Left lung (tissue), 4 donors: ENCODE measurements at regions not wholly inside any gene's neighbourhood (a gene's known extent, or its start where the extent isn't known, plus 50 kb on each side); places are given as distances from the start of the nearest gene placed in this dataset.
"Not testable (repeated sequence)": the region's sequence is repeated elsewhere in the genome, so short reads cannot be mapped to it uniquely, and the experiment has no call there.

Source experiments
- ATAC-seq: fragments of 200-7000 bp; cut with Tn5 transposase; one replicate; pipeline ENCODE4 v1.9.1; 2020; ENCODE audit warnings: moderate library complexity
- DNase-seq, 4 donors: peaks; one replicate each; pipeline ENCODE4 v3.0.0-alpha.2; 2013 to 2020
- H3K27ac ChIP-seq, 2 donors: fragments of 200-600 bp; sonication (generic) in 1 of 2; one replicate each; pipeline versions ENCODE4 v1.5.0 to v1.8.0; 2020 to 2021
- H3K27me3 ChIP-seq, 2 donors: fragments of 200-600 bp; sonication (generic) in 1 of 2; one replicate each; pipeline versions ENCODE4 v1.5.0 to v1.8.0; 2020 to 2021
- H3K36me3 ChIP-seq, 2 donors: fragments of 200-600 bp; sonication (generic) in 1 of 2; one replicate each; pipeline versions ENCODE4 v1.5.0 to v1.8.0; 2020 to 2021
- H3K4me1 ChIP-seq, 2 donors: fragments of 200-600 bp; one replicate each; pipeline ENCODE4 v1.8.0; 2021
- H3K4me3 ChIP-seq, 2 donors: fragments of 200-600 bp; sonication (generic) in 1 of 2; one replicate each; pipeline versions ENCODE4 v1.5.0 to v1.8.0; 2020 to 2021; ENCODE audit warnings: mild to moderate bottlenecking in 1 of 2
- H3K9me3 ChIP-seq, 2 donors: fragments of 200-600 bp; sonication (generic) in 1 of 2; one replicate each; pipeline versions ENCODE4 v1.5.0 to v1.8.0; 2020 to 2021
- CTCF ChIP-seq, 2 donors: fragments of 200-600 bp; sonication (generic) in 1 of 2; IDR thresholded peaks; one replicate each; pipeline versions ENCODE4 v1.5.0 to v1.8.0; 2021; ENCODE audit warnings: antibody characterized with exemption in 2 of 2
- intact Hi-C, 2 donors: fragments of 100-400 bp; cut with DNase I; formaldehyde crosslinking; loops; one replicate each; pipeline versions ENCODE4 v1.11.2 to v1.14.2; 2022
- donor health status: DM: no; HTN: yes; CAD: no.
- donor health status: DM: no; HTN: no; CAD: no.

- intact Hi-C loops: no loop called here
Observed at GRCh38 chr4:189613207-189613606, 327.5 kb upstream of the FRG1 start.

GRCh38 chr4:189615217-189615663, 325.4 kb upstream of the FRG1 start:
- DNase-seq (peak in 1 of 4 donors; percentile 73), ATAC-seq (no peak)
- Histone ChIP-seq H3K36me3 (no peaks in the 10 kb centered on the region), H3K4me1 (no peaks in the 10 kb centered on the region), H3K9me3 (peaks cover 0 to 2% of the 10 kb centered on the region in 2 donors), H3K27me3 (no peaks in the 10 kb centered on the region), H3K27ac (no peak overlapping the region), H3K4me3 (no peak overlapping the region)
- no peak for TF ChIP-seq CTCF (IDR thresholded peaks at IDR 0.05)
- intact Hi-C loops: no loop called here

More at GRCh38 chr4:189613207-189613606, 327.5 kb upstream of the FRG1 start:
- H3K4me1 ChIP-seq: no peaks in the 10 kb centered on the region
- no peak for TF ChIP-seq CTCF (IDR thresholded peaks at IDR 0.05)
- no peak for ATAC-seq
- H3K27me3 ChIP-seq: no peaks in the 10 kb centered on the region
- peaks cover 0 to 2% of the 10 kb centered on the region in 2 donors for H3K9me3 ChIP-seq
- no peak overlapping the region for H3K4me3 ChIP-seq
- peak overlapping the region in 1 of 2 donors; percentile 29 for H3K27ac ChIP-seq
- DNase-seq: peak in 1 of 4 donors; percentile 39
- H3K36me3 ChIP-seq: no peaks in the 10 kb centered on the region

DNA sequence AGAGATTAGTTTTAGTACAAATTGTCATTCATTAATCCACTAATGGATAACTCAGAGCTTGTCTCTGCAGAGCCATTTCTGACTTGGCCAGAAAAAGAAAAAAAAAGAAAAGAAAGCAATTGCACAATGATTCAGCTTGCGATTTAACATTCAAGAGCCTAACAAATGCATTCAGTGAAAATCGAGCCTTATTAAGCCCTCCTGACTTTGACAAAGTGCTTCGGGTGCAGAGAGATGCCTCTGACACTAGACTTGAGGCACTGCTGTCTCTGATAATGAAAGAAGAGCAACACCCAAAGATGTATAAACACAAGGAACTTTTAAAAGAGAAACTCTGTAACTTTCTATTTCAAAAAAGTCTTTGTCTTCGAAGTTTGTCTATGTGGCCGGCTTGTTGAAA, 322.9 kb upstream of the FRG1 start:
- H3K4me3 ChIP-seq, H3K36me3 ChIP-seq, H3K9me3 ChIP-seq, DNase-seq, H3K27ac ChIP-seq, H3K4me1 ChIP-seq, intact Hi-C loops, ATAC-seq, H3K27me3 ChIP-seq: not testable (repeated sequence)

GRCh38 chr4:189619441-189620250, 321.0 kb upstream of the FRG1 start:
- H3K36me3 ChIP-seq, intact Hi-C loops, H3K4me3 ChIP-seq, H3K9me3 ChIP-seq, H3K4me1 ChIP-seq, H3K27me3 ChIP-seq, H3K27ac ChIP-seq, ATAC-seq: not testable (repeated sequence)
- peak in 1 of 4 donors; percentile 19 for DNase-seq

GRCh38 chr4:189622574-189622973, 318.1 kb upstream of the FRG1 start:
- H3K27ac ChIP-seq, H3K9me3 ChIP-seq, H3K27me3 ChIP-seq, DNase-seq, H3K4me3 ChIP-seq, ATAC-seq, H3K4me1 ChIP-seq, intact Hi-C loops, H3K36me3 ChIP-seq: not testable (repeated sequence)

GRCh38 chr4:189627041-189627440, 313.6 kb upstream of the FRG1 start:
- H3K4me1 ChIP-seq, H3K27ac ChIP-seq, H3K4me3 ChIP-seq, DNase-seq, H3K27me3 ChIP-seq, H3K9me3 ChIP-seq, ATAC-seq, H3K36me3 ChIP-seq, intact Hi-C loops: not testable (repeated sequence)

DNA sequence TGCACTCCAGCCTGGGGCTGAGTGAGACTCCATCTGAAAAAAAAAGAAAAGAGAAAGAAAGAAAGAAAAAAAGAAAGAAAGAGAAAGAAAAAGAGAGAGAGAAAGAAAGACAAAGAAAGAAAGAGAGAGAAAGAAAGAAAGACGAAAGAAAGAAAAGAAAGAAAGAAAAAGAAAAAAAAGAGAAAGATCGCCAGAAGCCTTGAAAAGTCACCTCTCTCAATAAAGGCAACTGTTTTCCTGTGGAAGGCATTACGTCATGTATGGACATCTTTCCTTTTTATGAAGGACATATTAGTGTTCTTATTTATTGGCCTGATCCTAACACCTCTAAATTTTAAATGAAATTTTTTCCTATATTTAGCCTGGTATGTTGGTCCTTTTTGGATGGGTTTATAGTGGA, 310.9 kb upstream of the FRG1 start:
- not testable (repeated sequence) for H3K4me1 ChIP-seq, H3K27ac ChIP-seq

DNA sequence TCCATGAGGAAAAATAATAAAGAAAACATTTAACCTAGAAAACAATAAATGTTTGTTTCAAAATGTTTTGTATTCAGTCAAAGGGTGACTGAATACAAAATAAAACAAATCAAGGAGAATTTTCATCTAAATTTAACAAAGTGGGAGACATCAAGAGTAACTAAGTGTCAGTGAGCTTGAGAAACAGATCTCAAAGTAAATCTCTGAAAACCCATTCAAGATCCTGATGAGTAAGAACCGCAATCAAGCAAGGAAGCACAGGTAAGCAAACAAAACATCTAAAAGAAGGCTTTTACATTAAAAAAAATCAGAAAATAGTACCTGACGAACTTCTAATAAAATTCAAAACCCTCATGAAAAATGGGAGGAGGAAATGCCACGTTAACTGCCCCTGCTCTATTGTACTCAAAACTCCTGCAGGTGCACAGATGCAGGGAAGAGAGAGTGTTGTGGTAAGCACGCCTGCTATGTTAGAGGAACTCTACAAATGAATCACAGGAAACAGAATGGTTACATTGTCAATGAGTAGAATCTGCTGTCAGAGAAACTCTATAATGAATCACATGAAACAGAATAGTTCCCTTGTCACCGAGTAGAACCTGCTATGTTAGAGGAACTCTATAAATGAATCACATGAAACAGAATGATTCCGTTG, 309.6 kb upstream of the FRG1 start:
- H3K27me3 ChIP-seq, H3K4me1 ChIP-seq, DNase-seq, intact Hi-C loops, ATAC-seq, H3K9me3 ChIP-seq, H3K36me3 ChIP-seq, H3K4me3 ChIP-seq: not testable (repeated sequence)
- H3K27ac ChIP-seq: peak overlapping the region in 1 of 2 donors; percentile 67

More for the DNA sequence above, 310.9 kb upstream of the FRG1 start:
- H3K27me3 ChIP-seq, DNase-seq, H3K36me3 ChIP-seq, H3K4me3 ChIP-seq, intact Hi-C loops, H3K9me3 ChIP-seq, ATAC-seq: not testable (repeated sequence)

- ATAC-seq, H3K4me1 ChIP-seq, intact Hi-C loops, H3K4me3 ChIP-seq, H3K27me3 ChIP-seq, H3K9me3 ChIP-seq, H3K36me3 ChIP-seq, DNase-seq: not testable (repeated sequence)
- peak overlapping the region in 1 of 2 donors; percentile 67 for H3K27ac ChIP-seq
Observed at GRCh38 chr4:189631568-189631916, 309.1 kb upstream of the FRG1 start.

- H3K27me3 ChIP-seq, ATAC-seq, H3K4me1 ChIP-seq, H3K36me3 ChIP-seq, DNase-seq, H3K4me3 ChIP-seq, H3K27ac ChIP-seq, H3K9me3 ChIP-seq, intact Hi-C loops: not testable (repeated sequence)
Observed at GRCh38 chr4:189650436-189650835, 290.2 kb upstream of the FRG1 start.

GRCh38 chr4:189653130-189653653, 287.5 kb upstream of the FRG1 start:
- H3K4me3 ChIP-seq, H3K27ac ChIP-seq, H3K9me3 ChIP-seq, H3K27me3 ChIP-seq, DNase-seq, H3K4me1 ChIP-seq, intact Hi-C loops, ATAC-seq, H3K36me3 ChIP-seq: not testable (repeated sequence)
